Progenitor cell of endocrine pancreas (in vitro differentiated cells): ENCODE measurements at regions not wholly inside any gene's neighbourhood (a gene's known extent, or its start where the extent isn't known, plus 50 kb on each side); places are given as distances from the start of the nearest gene placed in this dataset.

Experiments
- DNase-seq: peaks from one replicate; pipeline ENCODE4 v3.0.0; 2021; ENCODE audit warnings: low spot score; ENCODE audit not compliant: unreplicated experiment
- H3K27ac Mint-ChIP-seq: 2 replicates; pipeline ENCODE4 v1.8.0; 2021; ENCODE audit warnings: mild to moderate bottlenecking, moderate library complexity, mixed read lengths
- H3K27me3 Mint-ChIP-seq: 2 replicates; pipeline ENCODE4 v1.8.0; 2021; ENCODE audit warnings: mixed read lengths
- H3K36me3 Mint-ChIP-seq: 2 replicates; pipeline ENCODE4 v1.8.0; 2022; ENCODE audit warnings: mixed read lengths; ENCODE audit not compliant: insufficient read depth
- H3K4me1 Mint-ChIP-seq: 2 replicates; pipeline ENCODE4 v1.8.0; 2021; ENCODE audit warnings: low read depth, mixed read lengths
- H3K4me3 Mint-ChIP-seq: 2 replicates; pipeline ENCODE4 v1.8.0; 2021; ENCODE audit warnings: low read depth, mild to moderate bottlenecking, moderate library complexity, mixed read lengths
- H3K9me3 Mint-ChIP-seq: 2 replicates; pipeline ENCODE4 v1.8.0; 2021; ENCODE audit warnings: low read depth, mixed read lengths
- TF ChIP-seq, protein P1 (sequence below): fragments of 200-600 bp; sonication (generic); IDR thresholded peaks from one replicate; pipeline ENCODE4 v1.5.0; 2021; ENCODE audit warnings: antibody characterized with exemption, mild to moderate bottlenecking; ENCODE audit not compliant: unreplicated experiment

DNA sequence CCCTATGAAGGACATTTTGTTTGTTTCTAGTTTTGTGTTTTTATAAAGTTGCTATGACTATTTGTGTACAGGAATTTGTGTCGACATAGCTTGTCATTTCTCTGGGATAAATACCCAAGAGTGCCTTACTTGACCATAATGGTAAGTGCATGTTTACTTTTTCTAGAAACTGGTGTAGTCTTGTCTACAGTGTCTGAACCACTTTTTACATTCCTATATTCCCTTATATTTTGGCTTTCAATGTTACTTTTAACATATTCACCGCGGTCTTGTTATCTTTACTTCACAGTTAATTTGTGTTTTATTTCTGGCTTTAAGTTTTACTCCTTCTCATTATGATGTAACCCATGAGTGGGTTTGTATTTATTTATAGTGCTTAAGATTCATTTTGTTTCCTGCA lies 444.4 kb upstream of the RGS17 start:
- Mint-ChIP-seq H3K4me3 (no peak overlapping the region), H3K27ac (no peak overlapping the region), H3K27me3 (no peaks in the 10 kb centered on the region), H3K9me3 (no peaks in the 10 kb centered on the region), H3K36me3 (no peaks in the 10 kb centered on the region), H3K4me1 (peaks cover 6% of the 10 kb centered on the region)
- no peak for DNase-seq
- TF ChIP-seq, protein P1, sequence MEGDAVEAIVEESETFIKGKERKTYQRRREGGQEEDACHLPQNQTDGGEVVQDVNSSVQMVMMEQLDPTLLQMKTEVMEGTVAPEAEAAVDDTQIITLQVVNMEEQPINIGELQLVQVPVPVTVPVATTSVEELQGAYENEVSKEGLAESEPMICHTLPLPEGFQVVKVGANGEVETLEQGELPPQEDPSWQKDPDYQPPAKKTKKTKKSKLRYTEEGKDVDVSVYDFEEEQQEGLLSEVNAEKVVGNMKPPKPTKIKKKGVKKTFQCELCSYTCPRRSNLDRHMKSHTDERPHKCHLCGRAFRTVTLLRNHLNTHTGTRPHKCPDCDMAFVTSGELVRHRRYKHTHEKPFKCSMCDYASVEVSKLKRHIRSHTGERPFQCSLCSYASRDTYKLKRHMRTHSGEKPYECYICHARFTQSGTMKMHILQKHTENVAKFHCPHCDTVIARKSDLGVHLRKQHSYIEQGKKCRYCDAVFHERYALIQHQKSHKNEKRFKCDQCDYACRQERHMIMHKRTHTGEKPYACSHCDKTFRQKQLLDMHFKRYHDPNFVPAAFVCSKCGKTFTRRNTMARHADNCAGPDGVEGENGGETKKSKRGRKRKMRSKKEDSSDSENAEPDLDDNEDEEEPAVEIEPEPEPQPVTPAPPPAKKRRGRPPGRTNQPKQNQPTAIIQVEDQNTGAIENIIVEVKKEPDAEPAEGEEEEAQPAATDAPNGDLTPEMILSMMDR = no peak

DNA sequence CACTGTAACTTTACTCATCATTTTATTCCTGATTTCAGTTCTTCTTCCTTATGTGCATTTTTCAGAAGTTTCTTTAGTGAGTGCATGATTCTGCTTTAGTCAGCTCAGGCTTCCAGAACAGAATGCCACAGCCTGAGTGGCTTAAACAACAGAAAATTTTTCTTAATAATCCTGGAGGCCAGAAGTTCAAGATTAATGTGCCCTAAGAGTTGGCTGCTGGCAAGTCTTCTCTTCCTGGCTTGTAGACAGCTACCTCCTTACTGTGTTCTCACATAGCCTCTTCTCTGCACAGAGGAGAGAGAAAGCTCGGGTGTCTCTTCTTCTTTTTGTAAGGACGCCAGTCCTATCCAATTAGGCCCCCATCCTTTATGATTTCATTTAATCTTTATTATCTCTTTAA lies 443.1 kb upstream of the RGS17 start:
- H3K4me1 Mint-ChIP-seq = peaks cover 6% of the 10 kb centered on the region
- H3K27ac Mint-ChIP-seq = no peak overlapping the region
- no peaks in the 10 kb centered on the region for H3K36me3 Mint-ChIP-seq
- H3K9me3 Mint-ChIP-seq = no peaks in the 10 kb centered on the region
- H3K4me3 Mint-ChIP-seq = no peak overlapping the region
- DNase-seq = no peak
- TF ChIP-seq, protein P1 = no peak
- H3K27me3 Mint-ChIP-seq = no peaks in the 10 kb centered on the region

DNA sequence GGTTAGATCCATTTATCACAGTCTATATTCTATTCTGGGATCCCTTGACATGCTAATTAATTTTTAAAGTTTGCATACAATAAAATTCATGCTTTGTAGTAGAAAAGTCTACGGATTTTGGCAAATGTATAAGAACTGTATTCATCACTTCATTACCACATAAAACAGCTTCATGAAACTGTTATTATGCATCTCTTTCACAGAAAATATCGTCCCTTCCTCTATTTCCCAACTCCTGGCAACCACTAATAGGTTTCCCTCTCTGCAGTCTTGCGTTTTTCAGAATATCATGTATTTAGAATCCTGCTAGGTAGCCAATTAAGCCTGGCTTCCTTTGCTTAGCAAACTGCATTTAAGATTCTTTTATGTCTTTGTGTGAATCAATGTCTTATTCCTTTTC lies 441.3 kb upstream of the RGS17 start:
- no peak for DNase-seq
- H3K9me3 Mint-ChIP-seq = no peaks in the 10 kb centered on the region
- H3K4me1 Mint-ChIP-seq = peaks cover 6% of the 10 kb centered on the region
- H3K27ac Mint-ChIP-seq = no peak overlapping the region
- TF ChIP-seq, protein P1 = no peak
- H3K27me3 Mint-ChIP-seq = no peaks in the 10 kb centered on the region
- H3K4me3 Mint-ChIP-seq = no peak overlapping the region
- no peaks in the 10 kb centered on the region for H3K36me3 Mint-ChIP-seq

DNA sequence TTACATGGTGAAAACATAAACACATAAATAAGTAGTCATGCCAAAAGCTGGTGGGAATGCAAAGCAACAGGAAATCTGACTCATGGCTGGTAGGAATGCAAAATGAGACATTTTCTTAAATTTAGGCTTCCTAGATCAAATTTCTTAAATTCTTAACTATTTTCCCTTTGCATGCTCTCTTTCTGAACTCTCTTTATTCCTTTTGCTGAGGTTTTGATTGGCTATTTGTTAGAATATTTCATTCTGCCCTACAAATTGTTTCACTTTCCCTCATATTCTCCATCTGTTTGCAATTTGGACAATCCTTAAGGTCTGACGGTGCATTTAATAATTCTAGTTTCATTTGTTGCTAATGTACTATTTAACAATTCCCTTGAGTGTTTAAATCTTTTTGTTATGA lies 437.5 kb upstream of the RGS17 start:
- peaks cover 8% of the 10 kb centered on the region for H3K4me1 Mint-ChIP-seq
- H3K9me3 Mint-ChIP-seq = no peaks in the 10 kb centered on the region
- no peaks in the 10 kb centered on the region for H3K36me3 Mint-ChIP-seq
- no peak overlapping the region for H3K4me3 Mint-ChIP-seq
- no peak for DNase-seq
- no peak overlapping the region for H3K27ac Mint-ChIP-seq
- no peaks in the 10 kb centered on the region for H3K27me3 Mint-ChIP-seq
- TF ChIP-seq, protein P1 = no peak

DNA sequence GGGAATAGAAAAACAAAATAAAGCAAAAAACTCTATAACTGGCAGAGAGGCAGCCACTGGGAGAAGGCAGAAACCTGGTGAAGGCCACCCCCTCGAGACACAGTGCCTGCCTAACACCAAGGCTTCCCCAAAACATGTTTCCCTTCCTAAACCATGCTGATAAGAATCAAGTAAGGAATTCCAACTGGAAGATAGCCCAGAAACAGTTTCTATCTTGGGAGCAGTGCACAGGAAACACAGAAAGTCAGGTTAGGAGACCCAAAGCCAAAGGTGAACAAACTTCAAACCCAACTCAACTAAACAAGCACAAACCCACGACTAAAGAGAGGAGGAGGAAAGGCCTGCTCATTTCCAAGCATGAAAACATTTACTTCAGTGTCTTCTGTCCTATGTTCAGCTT lies 433.7 kb upstream of the RGS17 start:
- TF ChIP-seq, protein P1 = no peak
- no peak for DNase-seq
- H3K9me3 Mint-ChIP-seq = no peaks in the 10 kb centered on the region
- peaks cover 2% of the 10 kb centered on the region for H3K4me1 Mint-ChIP-seq
- H3K27ac Mint-ChIP-seq = no peak overlapping the region
- no peak overlapping the region for H3K4me3 Mint-ChIP-seq
- no peaks in the 10 kb centered on the region for H3K36me3 Mint-ChIP-seq
- H3K27me3 Mint-ChIP-seq = no peaks in the 10 kb centered on the region
